Heart right ventricle (tissue), 16 donors: ENCODE measurements at regions not wholly inside any gene's neighbourhood (a gene's known extent, or its start where the extent isn't known, plus 50 kb on each side); places are given as distances from the start of the nearest gene placed in this dataset.

Experiments
- ATAC-seq, 8 donors: fragments of 200-7000 bp; cut with Tn5 transposase; one replicate each; pipeline ENCODE4 v1.9.1; 2020; ENCODE audit warnings: mild to moderate bottlenecking in 8 of 8, moderate library complexity in 8 of 8, moderate number of reproducible peaks in 1 of 8
- DNase-seq, 2 donors: peaks; one replicate each; pipeline ENCODE4 v3.0.0-alpha.2; 2020
- H3K27ac ChIP-seq, 10 donors: fragments of 200-600 bp; sonication (generic) in 2 of 10; one replicate each; pipeline versions ENCODE4 v1.5.0 to v1.8.0; 2020 to 2022; ENCODE audit warnings: mild to moderate bottlenecking in 3 of 10
- H3K27me3 ChIP-seq, 7 donors: fragments of 200-600 bp; one replicate each; pipeline ENCODE4 v1.8.0; 2021 to 2022; ENCODE audit warnings: mild to moderate bottlenecking in 2 of 7
- H3K36me3 ChIP-seq, 9 donors: fragments of 200-600 bp; sonication (generic) in 1 of 9; one replicate each; pipeline versions ENCODE4 v1.5.0 to v1.8.0; 2020 to 2022; ENCODE audit warnings: mild to moderate bottlenecking in 2 of 9
- H3K4me1 ChIP-seq, 9 donors: fragments of 200-600 bp; sonication (generic) in 1 of 9; one replicate each; pipeline versions ENCODE4 v1.5.0 to v1.8.0; 2020 to 2022; ENCODE audit warnings: mild to moderate bottlenecking in 4 of 9
- H3K4me3 ChIP-seq, 10 donors: fragments of 200-600 bp; sonication (generic) in 2 of 10; one replicate each; pipeline versions ENCODE4 v1.5.0 to v1.8.0; 2020 to 2022; ENCODE audit warnings: mild to moderate bottlenecking in 7 of 10, moderate library complexity in 2 of 10
- H3K9me3 ChIP-seq, 11 donors: fragments of 200-600 bp in 10 of 11; sonication (generic) in 2 of 11; one replicate each; pipeline versions ENCODE4 v1.5.0 to v1.8.0; 2013 to 2022; ENCODE audit warnings: mild to moderate bottlenecking in 2 of 11, control low read depth in 1 of 11, moderate library complexity in 1 of 11
- CTCF ChIP-seq, 9 donors: fragments of 200-600 bp; sonication (generic) in 2 of 9; IDR thresholded peaks; one replicate each; pipeline versions ENCODE4 v1.5.0 to v1.8.0; 2021 to 2022; ENCODE audit warnings: antibody characterized with exemption in 9 of 9, mild to moderate bottlenecking in 5 of 9, moderate library complexity in 1 of 9
- WGBS, 2 donors: extraction: QIAGEN DNeasy Blood & Tissue Kit; methylation state at CpG; one replicate each; pipeline ENCODE4 v1.1.7; 2013; ENCODE audit warnings: inconsistent platforms in 1 of 2; 5-methylcytosine and 5-hydroxymethylcytosine counted together
- intact Hi-C, 10 donors: fragments of 100-400 bp; cut with DNase I; formaldehyde crosslinking; loops; one replicate each; pipeline versions ENCODE4 v1.11.1 to v1.14.2; 2022
- donor health status: Arrhythmogenic right ventricular cardiomyopathy.
- donor health status: ischemic (EF 13 %, LVEDD 7.1; RV severe dilation, severe dysfunction).
- donor health status: healthy with polysubstance abuse.
- donor health status: DM: no; HTN: yes; CAD: no.
- donor health status: DM: no; HTN: no; CAD: no.
- donor health status: ischemic (EF 25% LVEDD 6.9; RV normal size, moderate dysfunction).
- donor health status: ischemic (EF 25% LVEDD 5.7; RV mildly dilated, moderate dysfunction).
- donor health status: healthy.
- donor health status: DM: yes; HTN: yes; CAD: no.
- donor health status: Ischemic cardiomyopathy.
- donor health status: ischemic (EF 35%, LVEDD 5.7; RV mildly dilated, moderate dysfunction).
- donor health status: nonischemic (EF 11% LVEDD 7.7; RV severe dilation, severe dysfunction).
- donor health status: DM: yes; HTN: yes; CAD: no.
- donor health status: PGD.
- donor health status: ischemic (EF 29% LVEDD 5.4; RV normal size, mild dysfunction).
- donor health status: nonischemic (EF 23%, LVEDD 6.1; RV moderate dilation, normal function).

- 89% methylated on average over 3 of the region's 3 CpGs for WGBS, 2 donors
- no peaks in the 10 kb centered on the region for H3K4me1 ChIP-seq
- H3K4me3 ChIP-seq: no peak overlapping the region
- H3K27me3 ChIP-seq: no peaks in the 10 kb centered on the region
- intact Hi-C loops: no loop called here
- H3K36me3 ChIP-seq: no peaks in the 10 kb centered on the region
- H3K27ac ChIP-seq: no peak overlapping the region
- ATAC-seq (no peak), DNase-seq (no peak)
- H3K9me3 ChIP-seq: peaks cover 0 to 15% (median 0%) of the 10 kb centered on the region in 11 donors
- TF ChIP-seq CTCF (IDR thresholded peaks at IDR 0.05): no peak
Observed at GRCh38 chr10:16361086-16361485, 75.7 kb upstream of the PTER start.

GRCh38 chr10:16363741-16364140, 73.1 kb upstream of the PTER start:
- DNase-seq (no peak), ATAC-seq (no peak)
- Histone ChIP-seq H3K36me3 (no peaks in the 10 kb centered on the region), H3K27me3 (peaks cover 0 to 9% (median 0%) of the 10 kb centered on the region in 7 donors), H3K4me3 (no peak overlapping the region), H3K9me3 (peaks cover 0 to 15% (median 0%) of the 10 kb centered on the region in 11 donors), H3K4me1 (no peaks in the 10 kb centered on the region), H3K27ac (no peak overlapping the region)
- no peak for TF ChIP-seq CTCF (IDR thresholded peaks at IDR 0.05)
- intact Hi-C loops: no loop called here
- WGBS, 2 donors: 70 to 79% methylated on average over 8 of the region's 8 CpGs

- intact Hi-C loops: no loop called here
- ATAC-seq (no peak), DNase-seq (no peak)
- H3K9me3 ChIP-seq: peaks cover 0 to 5% (median 0%) of the 10 kb centered on the region in 11 donors
- H3K4me3 ChIP-seq: no peak overlapping the region
- H3K27me3 ChIP-seq: peaks cover 0 to 39% (median 3%) of the 10 kb centered on the region in 7 donors
- no peaks in the 10 kb centered on the region for H3K36me3 ChIP-seq
- no peaks in the 10 kb centered on the region for H3K4me1 ChIP-seq
- WGBS, 2 donors: 77 to 79% methylated on average over 7 of the region's 7 CpGs
- H3K27ac ChIP-seq: no peak overlapping the region
- no peak for TF ChIP-seq CTCF (IDR thresholded peaks at IDR 0.05)
Observed at GRCh38 chr10:16367621-16368292, 69.1 kb upstream of the PTER start.

- intact Hi-C loops: no loop called here
- Histone ChIP-seq H3K4me3 (no peak overlapping the region), H3K4me1 (no peaks in the 10 kb centered on the region), H3K27me3 (peaks cover 0 to 20% (median 0%) of the 10 kb centered on the region in 7 donors), H3K27ac (no peak overlapping the region), H3K9me3 (no peaks in the 10 kb centered on the region), H3K36me3 (no peaks in the 10 kb centered on the region)
- 73 to 81% methylated on average over 3 of the region's 3 CpGs for WGBS, 2 donors
- TF ChIP-seq CTCF (IDR thresholded peaks at IDR 0.05): no peak
- ATAC-seq: no peak
- no peak for DNase-seq
Observed at GRCh38 chr10:16381083-16381482, 55.7 kb upstream of the PTER start.
